OCI-LY7 (cell line): ENCODE measurements at regions not wholly inside any gene's neighbourhood (a gene's known extent, or its start where the extent isn't known, plus 50 kb on each side); places are given as distances from the start of the nearest gene placed in this dataset.

Experiments used
- BruUV-seq: library from RNA; stranded (reverse); fragments of 400-500 nt; replicated peaks from 2 replicates; lab custom pipeline; 2021; lab: Mats Ljungman, UMichigan
- CTCF ChIA-PET: fragments of 300-600 bp; sonication (Branson Sonifier 250); formaldehyde crosslinking; loops from one replicate; lab custom pipeline; 2022; ENCODE audit warnings: antibody characterized with exemption; ENCODE audit not compliant: unreplicated experiment; lab: Charles Lee
- POLR2A ChIA-PET: fragments of 300-600 bp; sonication (Branson Sonifier 250); formaldehyde crosslinking; loops from one replicate; lab custom pipeline; 2022; ENCODE audit warnings: antibody characterized with exemption; lab: Charles Lee
- DNase-seq: peaks from one replicate; pipeline ENCODE4 v3.0.0-alpha.2; 2015; ENCODE audit warnings: low spot score
- H2AFZ ChIP-seq: fragments of 200-600 bp; sonication (generic), shearing (Covaris generic); 2 replicates; pipeline ENCODE4 v1.6.1; 2014; ENCODE audit warnings: mild to moderate bottlenecking, antibody characterized with exemption, low read length, moderate library complexity
- H3K27ac ChIP-seq: fragments of 200-600 bp; sonication (generic); 2 replicates; pipeline ENCODE4 v1.5.1; 2014; ENCODE audit warnings: mixed run types, low read depth, mild to moderate bottlenecking, moderate library complexity, low read length, inconsistent platforms; ENCODE audit not compliant: poor library complexity, severe bottlenecking
- H3K36me3 ChIP-seq: fragments of 200-600 bp; sonication (generic); 2 replicates; pipeline ENCODE4 v1.6.1; 2014; ENCODE audit warnings: mild to moderate bottlenecking, antibody characterized with exemption, low read length, moderate library complexity, mixed read lengths; ENCODE audit not compliant: insufficient read depth
- H3K4me1 ChIP-seq: fragments of 200-600 bp; sonication (generic); 2 replicates; pipeline ENCODE4 v1.5.1; 2014; ENCODE audit warnings: mild to moderate bottlenecking, low read length; ENCODE audit not compliant: insufficient read depth, poor library complexity, severe bottlenecking
- H3K4me2 ChIP-seq: fragments of 200-600 bp; sonication (generic); 2 replicates; pipeline ENCODE4 v1.6.1; 2014; ENCODE audit warnings: mild to moderate bottlenecking, low read length
- H3K4me3 ChIP-seq: fragments of 200-600 bp; sonication (generic); 2 replicates; pipeline ENCODE4 v1.5.1; 2014; ENCODE audit warnings: mild to moderate bottlenecking, low read depth, low read length; ENCODE audit not compliant: poor library complexity, severe bottlenecking
- H3K79me2 ChIP-seq: fragments of 200-600 bp; sonication (generic); 2 replicates; pipeline ENCODE4 v1.6.1; 2016; ENCODE audit warnings: low read depth, mild to moderate bottlenecking, low read length, moderate library complexity, mixed read lengths; ENCODE audit not compliant: insufficient read depth
- H3K9me2 ChIP-seq: fragments of 200-600 bp; sonication (generic); 2 replicates; pipeline ENCODE4 v1.6.1; 2016; ENCODE audit warnings: mild to moderate bottlenecking, low read length, mixed read lengths; ENCODE audit not compliant: insufficient read depth
- H3K9me3 ChIP-seq: fragments of 200-600 bp; sonication (generic); 2 replicates; pipeline ENCODE4 v1.6.1; 2014; ENCODE audit warnings: mild to moderate bottlenecking, mixed run types, low read length, mixed read lengths
- H4K20me1 ChIP-seq: fragments of 200-600 bp; sonication (generic); 2 replicates; pipeline ENCODE4 v1.6.1; 2014; ENCODE audit warnings: mild to moderate bottlenecking, antibody characterized with exemption, low read length, moderate library complexity, mixed read lengths; ENCODE audit not compliant: insufficient read depth
- CTCF ChIP-seq: fragments of 200-600 bp; sonication (generic); conservative IDR thresholded peaks from 2 replicates; pipeline ENCODE4 v1.5.1; 2014; ENCODE audit warnings: mild to moderate bottlenecking, antibody characterized with exemption, low read length, moderate library complexity, mixed read lengths
- EZH2phosphoT487 ChIP-seq: fragments of 200-600 bp; sonication (generic); IDR thresholded peaks from 2 replicates; pipeline ENCODE4 v1.6.1; 2018; ENCODE audit warnings: low read depth, borderline replicate concordance, mild to moderate bottlenecking, mixed run types, antibody characterized with exemption, low read length, moderate library complexity, mixed read lengths
- intact Hi-C: fragments of 100-400 bp; cut with micrococcal nuclease; formaldehyde crosslinking; loops from one replicate; pipeline ENCODE4 v1.10.0; 2022; ENCODE audit not compliant: unreplicated experiment

- Histone ChIP-seq H3K79me2 (no peaks in the 10 kb centered on the region), H2AFZ (no peak overlapping the region), H3K9me3 (no peaks in the 10 kb centered on the region), H3K9me2 (no peaks in the 10 kb centered on the region), H3K36me3 (no peaks in the 10 kb centered on the region), H4K20me1 (no peaks in the 10 kb centered on the region), H3K4me3 (no peak overlapping the region), H3K4me2 (no peak overlapping the region), H3K4me1 (no peaks in the 10 kb centered on the region), H3K27ac (no peak overlapping the region)
- TF ChIP-seq CTCF (no peak), EZH2phosphoT487 (no peak)
- DNase-seq, result no peak
- intact Hi-C loops, result no loop called here
- BruUV-seq, result no TSS peak
- CTCF ChIA-PET, result no interaction called here
- POLR2A ChIA-PET, result no interaction called here
Measured at GRCh38 chr15:26126070-26126469, 262.9 kb upstream of the ATP10A start.

GRCh38 chr15:26125664-26126063 lies 262.5 kb upstream of the ATP10A start:
- no peaks in the 10 kb centered on the region for H3K9me2 ChIP-seq
- TF ChIP-seq CTCF (no peak), EZH2phosphoT487 (no peak)
- H3K4me3 ChIP-seq, result no peak overlapping the region
- H3K9me3 ChIP-seq, result no peaks in the 10 kb centered on the region
- no peak overlapping the region for H3K4me2 ChIP-seq
- no peaks in the 10 kb centered on the region for H4K20me1 ChIP-seq
- no peak for DNase-seq
- H3K79me2 ChIP-seq, result no peaks in the 10 kb centered on the region
- CTCF ChIA-PET, result no interaction called here
- H3K4me1 ChIP-seq, result no peaks in the 10 kb centered on the region
- H2AFZ ChIP-seq, result no peak overlapping the region
- intact Hi-C loops, result no loop called here
- POLR2A ChIA-PET, result no interaction called here
- no peak overlapping the region for H3K27ac ChIP-seq
- no TSS peak for BruUV-seq
- no peaks in the 10 kb centered on the region for H3K36me3 ChIP-seq

GRCh38 chr15:26119322-26119721 lies 256.2 kb upstream of the ATP10A start:
- BruUV-seq, result no TSS peak
- no peak overlapping the region for H3K27ac ChIP-seq
- intact Hi-C loops, result no loop called here
- H3K79me2 ChIP-seq, result no peaks in the 10 kb centered on the region
- no peak overlapping the region for H2AFZ ChIP-seq
- H3K4me1 ChIP-seq, result no peaks in the 10 kb centered on the region
- no peak overlapping the region for H3K4me3 ChIP-seq
- H4K20me1 ChIP-seq, result no peaks in the 10 kb centered on the region
- DNase-seq, result no peak
- TF ChIP-seq CTCF, result no peak
- no peak for TF ChIP-seq EZH2phosphoT487
- H3K4me2 ChIP-seq, result no peak overlapping the region
- no peaks in the 10 kb centered on the region for H3K9me2 ChIP-seq
- ChIA-PET POLR2A (no interaction called here), CTCF (no interaction called here)
- H3K36me3 ChIP-seq, result no peaks in the 10 kb centered on the region
- no peaks in the 10 kb centered on the region for H3K9me3 ChIP-seq
